Naive thymus-derived CD4-positive, alpha-beta T cell (primary cell): ENCODE measurements at regions not wholly inside any gene's neighbourhood (a gene's known extent, or its start where the extent isn't known, plus 50 kb on each side); places are given as distances from the start of the nearest gene placed in this dataset.

Experiments
- ATAC-seq: fragments of 150-1000 bp; cut with Tn5 transposase; 2 replicates; pipeline ENCODE4 v1.10.0; 2021; ENCODE audit warnings: mild to moderate bottlenecking, moderate library complexity
- CTCF ChIA-PET: fragments of 350-600 bp; sonication (Branson Sonifier 250); formaldehyde crosslinking; loops from one replicate; lab custom pipeline; 2021; ENCODE audit warnings: antibody characterized with exemption; lab: Charles Lee
- POLR2A ChIA-PET: fragments of 350-600 bp; sonication (Branson Sonifier 250); formaldehyde crosslinking; loops from one replicate; lab custom pipeline; 2021; ENCODE audit warnings: antibody characterized with exemption, inconsistent platforms; lab: Charles Lee
- DNase-seq, 9 donors: peaks; one replicate each; pipeline versions ENCODE4 v3.0.0 to v3.0.0-alpha.2; 2020 to 2022; ENCODE audit warnings: mixed read lengths in 1 of 9
- H3K27ac ChIP-seq: one replicate; pipeline ENCODE4 v1.7.0; 2013; ENCODE audit warnings: mild to moderate bottlenecking, low read depth, low read length, moderate library complexity
- H3K27me3 ChIP-seq, 2 donors: one replicate each; pipeline ENCODE4 v1.7.0; 2013; ENCODE audit warnings: low read length in 2 of 2, mild to moderate bottlenecking in 2 of 2, moderate library complexity in 2 of 2; ENCODE audit not compliant: control insufficient read depth in 2 of 2, insufficient read depth in 2 of 2
- H3K36me3 ChIP-seq, 3 experiments: 1 replicate in 2 of 3; 2 replicates in 1 of 3; pipeline ENCODE4 v1.7.0; 2013; ENCODE audit warnings: low read length in 3 of 3, mild to moderate bottlenecking in 3 of 3, moderate library complexity in 1 of 3; ENCODE audit not compliant: insufficient read depth in 3 of 3, control insufficient read depth in 2 of 3
- H3K4me1 ChIP-seq, 2 donors: one replicate each; pipeline ENCODE4 v1.7.0; 2013; ENCODE audit warnings: low read length in 2 of 2, mild to moderate bottlenecking in 2 of 2, moderate library complexity in 1 of 2; ENCODE audit not compliant: control insufficient read depth in 2 of 2, insufficient read depth in 2 of 2
- H3K4me3 ChIP-seq: 2 replicates; pipeline ENCODE4 v1.7.0; 2013; ENCODE audit warnings: mild to moderate bottlenecking, low read length
- H3K9me3 ChIP-seq, 3 experiments: 1 replicate in 2 of 3; 2 replicates in 1 of 3; pipeline ENCODE4 v1.7.0; 2013; ENCODE audit warnings: low read length in 3 of 3; ENCODE audit not compliant: control insufficient read depth in 2 of 3
- H3K27ac Mint-ChIP-seq, 9 donors: one replicate each; pipeline ENCODE4 v1.8.0; 2020 to 2022; ENCODE audit warnings: mixed read lengths in 9 of 9, mild to moderate bottlenecking in 8 of 9, moderate library complexity in 5 of 9, inconsistent platforms in 2 of 9
- H3K27me3 Mint-ChIP-seq, 5 donors: one replicate each; pipeline ENCODE4 v1.8.0; 2021 to 2022; ENCODE audit warnings: mixed read lengths in 5 of 5, mild to moderate bottlenecking in 1 of 5
- H3K36me3 Mint-ChIP-seq, 5 donors: one replicate each; pipeline ENCODE4 v1.8.0; 2020 to 2022; ENCODE audit warnings: mixed read lengths in 5 of 5, mild to moderate bottlenecking in 3 of 5, inconsistent platforms in 1 of 5
- H3K4me1 Mint-ChIP-seq, 7 donors: one replicate each; pipeline ENCODE4 v1.8.0; 2020 to 2022; ENCODE audit warnings: mixed read lengths in 7 of 7, mild to moderate bottlenecking in 3 of 7, inconsistent platforms in 1 of 7
- H3K4me3 Mint-ChIP-seq, 10 donors: one replicate each; pipeline ENCODE4 v1.8.0; 2020 to 2022; ENCODE audit warnings: mild to moderate bottlenecking in 10 of 10, mixed read lengths in 10 of 10, moderate library complexity in 6 of 10, inconsistent platforms in 2 of 10
- H3K9me3 Mint-ChIP-seq, 11 donors: one replicate each; pipeline ENCODE4 v1.8.0; 2020 to 2022; ENCODE audit warnings: mixed read lengths in 11 of 11, mild to moderate bottlenecking in 4 of 11, inconsistent platforms in 1 of 11, moderate library complexity in 1 of 11
- intact Hi-C, 2 donors: fragments of 100-400 bp; cut with micrococcal nuclease; formaldehyde crosslinking; loops; one replicate each; pipeline ENCODE4 v1.15.1; 2023

DNA sequence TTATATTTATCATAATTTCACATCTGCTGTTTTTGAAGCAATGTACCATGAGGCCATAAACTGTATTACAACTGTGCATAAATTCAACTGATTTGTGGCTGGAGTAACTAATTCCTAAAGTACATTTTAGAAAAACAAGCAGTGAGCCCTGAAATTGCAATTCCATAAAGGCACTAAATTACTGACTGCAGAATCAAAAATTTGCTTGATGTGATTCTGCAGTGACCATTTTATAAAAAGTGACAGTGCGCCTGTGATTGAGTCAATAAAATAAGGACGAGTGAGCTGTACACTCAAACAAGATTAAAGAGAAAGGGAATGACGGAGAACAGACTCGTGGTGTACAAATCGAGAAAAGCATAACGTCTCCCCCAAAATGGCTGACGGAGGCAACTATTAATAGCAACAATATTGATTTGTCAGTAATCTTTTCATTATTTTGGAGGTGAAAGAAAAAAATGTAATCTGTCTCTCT, 121.4 kb upstream of the MEIS2 start:
- Histone ChIP-seq H3K4me3 (no peak overlapping the region), H3K4me1 (no peaks in the 10 kb centered on the region), H3K27ac (no peak overlapping the region), H3K9me3 (peaks cover 0 to 4% (median 0%) of the 10 kb centered on the region in 3 experiments), H3K36me3 (no peaks in the 10 kb centered on the region), H3K27me3 (no peaks in the 10 kb centered on the region)
- intact Hi-C loops = no loop called here
- DNase-seq (no peak), ATAC-seq (no peak)
- peaks cover 0 to 3% (median 0%) of the 10 kb centered on the region in 11 donors for H3K9me3 Mint-ChIP-seq
- no peak overlapping the region for H3K4me3 Mint-ChIP-seq
- no peaks in the 10 kb centered on the region for H3K27me3 Mint-ChIP-seq
- H3K27ac Mint-ChIP-seq = no peak overlapping the region
- ChIA-PET CTCF (no interaction called here), POLR2A (no interaction called here)
- no peaks in the 10 kb centered on the region for H3K4me1 Mint-ChIP-seq
- H3K36me3 Mint-ChIP-seq = no peaks in the 10 kb centered on the region

DNA sequence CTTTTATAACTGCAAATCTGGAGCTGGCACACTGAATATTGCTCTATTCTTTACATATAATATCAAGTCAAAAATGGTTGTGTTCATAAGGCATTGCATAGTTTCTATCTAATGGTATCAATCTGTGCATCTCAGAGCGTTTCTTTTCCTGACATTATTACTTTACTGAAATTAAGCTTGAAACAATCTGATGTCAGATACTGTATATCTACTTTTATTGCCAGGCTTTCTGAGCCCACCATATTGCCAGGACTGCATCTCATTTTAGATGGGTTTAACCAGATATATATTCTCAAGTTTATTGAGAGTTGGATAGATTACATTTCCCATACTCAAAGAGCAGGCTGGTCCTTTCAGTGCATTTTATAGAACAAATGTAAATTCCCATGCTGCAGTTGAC, 122.7 kb upstream of the MEIS2 start:
- no peak overlapping the region for H3K4me3 ChIP-seq
- H3K27me3 Mint-ChIP-seq = peaks cover 0 to 5% (median 0%) of the 10 kb centered on the region in 5 donors
- no peaks in the 10 kb centered on the region for H3K4me1 Mint-ChIP-seq
- no peaks in the 10 kb centered on the region for H3K4me1 ChIP-seq
- no peaks in the 10 kb centered on the region for H3K36me3 ChIP-seq
- H3K9me3 Mint-ChIP-seq = peaks cover 0 to 7% (median 0%) of the 10 kb centered on the region in 11 donors
- CTCF ChIA-PET = no interaction called here
- intact Hi-C loops = no loop called here
- H3K4me3 Mint-ChIP-seq = no peak overlapping the region
- ATAC-seq (no peak), DNase-seq (no peak)
- no peaks in the 10 kb centered on the region for H3K36me3 Mint-ChIP-seq
- H3K27ac Mint-ChIP-seq = no peak overlapping the region
- no peak overlapping the region for H3K27ac ChIP-seq
- no peaks in the 10 kb centered on the region for H3K27me3 ChIP-seq
- POLR2A ChIA-PET = no interaction called here
- peaks cover 0 to 4% (median 0%) of the 10 kb centered on the region in 3 experiments for H3K9me3 ChIP-seq

DNA sequence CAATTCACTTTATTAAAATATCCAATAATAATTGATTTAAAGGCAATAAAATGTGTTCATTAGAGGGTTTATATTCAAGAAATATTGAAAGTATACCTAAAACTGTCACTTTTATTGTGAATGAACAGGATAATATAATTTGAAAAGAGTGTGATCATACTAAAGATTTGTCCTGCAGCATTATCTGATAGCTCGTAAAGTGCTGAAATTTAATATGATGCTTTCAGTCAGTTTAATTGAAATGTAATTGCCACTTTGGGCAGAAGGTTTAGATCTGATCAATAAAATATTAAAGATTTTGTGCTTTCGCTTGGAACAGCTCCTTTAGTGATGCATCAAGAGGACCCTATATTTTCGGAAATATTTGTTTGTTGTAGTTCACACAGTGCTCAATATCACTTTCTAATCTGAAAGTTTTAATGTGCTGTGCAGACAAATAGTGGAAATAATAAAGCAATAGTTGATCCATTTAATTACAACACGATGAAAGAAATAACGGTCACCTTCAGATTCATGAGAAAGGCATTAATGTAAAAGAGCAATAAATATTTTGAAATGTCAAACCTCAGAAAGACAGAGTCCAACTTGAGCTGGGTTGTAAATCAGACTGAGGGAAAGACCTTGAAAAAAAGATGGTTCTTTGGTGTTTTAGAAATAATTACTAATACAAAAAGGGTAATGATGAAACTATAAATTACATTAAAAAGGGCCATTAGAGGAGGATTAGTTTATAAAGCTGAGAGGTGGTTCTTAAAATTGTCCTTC, 129.7 kb upstream of the MEIS2 start:
- Mint-ChIP-seq H3K9me3 (peaks cover 0 to 5% (median 2%) of the 10 kb centered on the region in 11 donors), H3K4me3 (no peak overlapping the region), H3K27ac (no peak overlapping the region), H3K4me1 (no peaks in the 10 kb centered on the region), H3K27me3 (peaks cover 0 to 12% (median 4%) of the 10 kb centered on the region in 5 donors), H3K36me3 (no peaks in the 10 kb centered on the region)
- no peak overlapping the region for H3K4me3 ChIP-seq
- intact Hi-C loops = no loop called here
- ATAC-seq = no peak
- ChIA-PET POLR2A (no interaction called here), CTCF (interaction anchor here (0.7 kb wide), 1 partner anchor 229 kb away, joined by 4 read pairs; no protein-coding TSS in a partner anchor)
- no peaks in the 10 kb centered on the region for H3K36me3 ChIP-seq
- peaks cover 0 to 4% (median 0%) of the 10 kb centered on the region in 3 experiments for H3K9me3 ChIP-seq
- no peaks in the 10 kb centered on the region for H3K27me3 ChIP-seq
- no peak overlapping the region for H3K27ac ChIP-seq
- no peaks in the 10 kb centered on the region for H3K4me1 ChIP-seq
- DNase-seq = no peak

DNA sequence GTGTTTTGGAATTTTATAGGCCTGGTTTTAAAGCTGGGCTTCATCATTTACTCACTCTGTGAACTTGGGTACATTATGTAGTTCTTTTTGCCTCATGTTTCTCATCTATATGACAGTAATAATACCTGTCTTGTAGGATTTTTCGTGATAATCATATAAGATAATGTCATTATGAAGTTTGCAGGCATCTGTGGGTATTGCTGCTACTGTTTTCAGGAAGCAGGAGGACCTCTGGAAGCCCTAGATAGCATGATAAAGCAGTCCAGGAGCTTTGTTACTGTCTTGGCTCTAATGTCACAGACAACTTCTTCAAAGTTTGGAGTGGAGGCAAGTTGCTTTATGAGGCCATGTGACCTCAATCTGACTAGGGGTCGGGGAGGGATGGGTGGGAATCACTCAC, 145.0 kb upstream of the MEIS2 start:
- H3K4me3 ChIP-seq = no peak overlapping the region
- DNase-seq (no peak), ATAC-seq (no peak)
- Mint-ChIP-seq H3K27ac (no peak overlapping the region), H3K27me3 (peaks cover 0 to 27% (median 0%) of the 10 kb centered on the region in 5 donors), H3K4me1 (no peaks in the 10 kb centered on the region), H3K4me3 (no peak overlapping the region), H3K9me3 (peaks cover 0 to 7% (median 0%) of the 10 kb centered on the region in 11 donors), H3K36me3 (no peaks in the 10 kb centered on the region)
- no peaks in the 10 kb centered on the region for H3K27me3 ChIP-seq
- H3K4me1 ChIP-seq = no peaks in the 10 kb centered on the region
- CTCF ChIA-PET = no interaction called here
- no peaks in the 10 kb centered on the region for H3K9me3 ChIP-seq
- intact Hi-C loops = no loop called here
- no peaks in the 10 kb centered on the region for H3K36me3 ChIP-seq
- POLR2A ChIA-PET = no interaction called here
- H3K27ac ChIP-seq = no peak overlapping the region

DNA sequence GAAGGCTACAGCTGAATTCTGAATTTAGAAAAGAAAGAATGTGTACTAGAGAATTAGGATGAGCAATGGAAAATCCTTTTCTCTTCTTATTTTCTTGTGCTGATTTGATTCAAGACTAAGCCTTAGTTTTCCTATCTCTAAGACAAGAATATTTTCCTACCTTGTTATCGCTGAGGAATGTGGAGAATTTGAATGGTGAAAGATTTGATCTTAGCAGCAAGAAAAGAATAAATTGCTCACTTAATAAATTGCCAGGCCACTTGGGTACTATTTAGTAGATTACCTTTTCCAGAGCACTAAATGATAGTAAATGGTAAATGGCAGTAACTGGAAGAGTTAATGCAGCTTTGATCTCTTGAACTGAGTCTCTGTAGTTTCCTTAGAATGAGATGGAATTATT, 145.7 kb upstream of the MEIS2 start:
- Histone ChIP-seq H3K4me3 (no peak overlapping the region), H3K36me3 (no peaks in the 10 kb centered on the region), H3K9me3 (no peaks in the 10 kb centered on the region), H3K27me3 (no peaks in the 10 kb centered on the region), H3K4me1 (no peaks in the 10 kb centered on the region), H3K27ac (no peak overlapping the region)
- Mint-ChIP-seq H3K36me3 (no peaks in the 10 kb centered on the region), H3K27me3 (peaks cover 0 to 21% (median 0%) of the 10 kb centered on the region in 5 donors), H3K4me3 (no peak overlapping the region), H3K27ac (no peak overlapping the region), H3K4me1 (no peaks in the 10 kb centered on the region), H3K9me3 (peaks cover 0 to 4% (median 0%) of the 10 kb centered on the region in 11 donors)
- ATAC-seq = no peak
- no peak for DNase-seq
- ChIA-PET CTCF (no interaction called here), POLR2A (no interaction called here)
- intact Hi-C loops = no loop called here

DNA sequence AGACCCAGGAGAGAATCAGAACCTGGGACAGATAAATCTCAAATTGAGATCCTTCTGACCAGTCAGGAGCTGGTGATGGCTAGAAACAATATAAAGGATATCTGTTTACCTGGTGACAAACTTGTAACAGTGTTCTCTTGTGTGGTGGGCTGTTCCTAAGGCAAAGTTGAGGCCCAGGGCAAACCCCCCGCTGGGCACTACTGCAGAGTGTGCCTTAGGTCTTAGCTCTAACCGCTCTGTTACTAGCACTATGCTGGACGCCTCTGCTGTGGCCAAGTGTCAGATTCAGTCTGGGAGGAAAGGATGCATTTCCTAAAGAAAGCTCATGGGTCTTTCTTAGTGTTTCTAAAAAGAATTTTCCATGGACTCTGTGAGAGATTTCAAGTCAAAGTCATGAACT, 146.5 kb upstream of the MEIS2 start:
- intact Hi-C loops = no loop called here
- ATAC-seq = no peak

DNA sequence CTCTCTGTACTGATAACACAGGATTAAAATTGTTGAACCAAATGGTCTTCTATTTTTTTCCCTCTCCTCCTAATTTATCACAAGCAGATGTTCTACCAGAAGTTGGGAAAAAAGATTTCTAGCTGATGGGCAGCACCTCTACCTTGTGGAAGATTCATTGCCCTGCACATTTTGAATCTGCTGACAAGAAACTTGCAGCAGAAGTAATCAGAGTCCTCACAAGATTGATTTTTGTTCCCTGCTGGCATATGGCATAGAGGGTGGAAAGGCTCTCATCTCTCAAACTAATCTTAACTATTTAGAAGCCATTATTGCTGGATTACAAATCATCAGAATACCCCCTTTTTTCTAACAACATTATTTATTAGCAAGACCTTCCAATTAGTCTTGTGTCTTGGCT, 148.9 kb upstream of the MEIS2 start:
- ChIA-PET POLR2A (interaction anchor here (0.8 kb wide), 1 partner anchor 20 kb away, joined by 3 read pairs; no protein-coding TSS in a partner anchor), CTCF (no interaction called here)
- Histone ChIP-seq H3K9me3 (no peaks in the 10 kb centered on the region), H3K27ac (no peak overlapping the region), H3K4me1 (no peaks in the 10 kb centered on the region), H3K36me3 (no peaks in the 10 kb centered on the region), H3K4me3 (no peak overlapping the region), H3K27me3 (no peaks in the 10 kb centered on the region)
- ATAC-seq (no peak), DNase-seq (no peak)
- Mint-ChIP-seq H3K9me3 (peaks cover 0 to 4% (median 0%) of the 10 kb centered on the region in 11 donors), H3K27ac (no peak overlapping the region), H3K36me3 (no peaks in the 10 kb centered on the region), H3K27me3 (peaks cover 0 to 21% (median 0%) of the 10 kb centered on the region in 5 donors), H3K4me1 (no peaks in the 10 kb centered on the region), H3K4me3 (no peak overlapping the region)
- intact Hi-C loops = no loop called here

More for the DNA sequence above, 146.5 kb upstream of the MEIS2 start:
- ChIA-PET POLR2A (no interaction called here), CTCF (no interaction called here)
- Histone ChIP-seq H3K36me3 (no peaks in the 10 kb centered on the region), H3K27ac (no peak overlapping the region), H3K4me3 (no peak overlapping the region), H3K9me3 (no peaks in the 10 kb centered on the region), H3K4me1 (no peaks in the 10 kb centered on the region), H3K27me3 (no peaks in the 10 kb centered on the region)
- Mint-ChIP-seq H3K27ac (no peak overlapping the region), H3K4me1 (no peaks in the 10 kb centered on the region), H3K4me3 (no peak overlapping the region), H3K9me3 (peaks cover 0 to 4% (median 0%) of the 10 kb centered on the region in 11 donors), H3K36me3 (no peaks in the 10 kb centered on the region), H3K27me3 (peaks cover 0 to 21% (median 0%) of the 10 kb centered on the region in 5 donors)
- no peak for DNase-seq
